ENCODE measurements at regions not wholly inside any gene's neighbourhood (a gene's known extent, or its start where the extent isn't known, plus 50 kb on each side); places are given as distances from the start of the nearest gene placed in this dataset.

DNA sequence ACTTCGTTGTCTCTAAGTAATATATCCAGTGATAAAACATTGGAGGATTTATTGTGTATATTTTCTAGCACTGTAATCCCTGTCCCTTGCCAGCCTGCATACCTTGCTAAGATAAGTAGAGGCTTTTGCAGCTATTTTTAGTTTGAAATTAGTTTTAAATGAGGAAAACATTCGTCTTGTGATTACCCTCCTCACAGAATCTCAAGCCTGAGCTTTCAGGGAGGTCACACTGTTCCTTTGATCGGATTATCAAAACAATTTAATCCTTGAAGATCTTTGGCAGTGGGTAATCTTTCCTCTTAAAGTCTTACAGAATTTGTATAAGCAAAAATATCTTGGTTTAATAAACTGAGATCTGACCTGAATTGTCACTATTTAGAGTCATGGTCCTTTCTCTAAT, 897.0 kb upstream of the CELF2 start:
- intact Hi-C loops (cut with DNase I) = no loop called here
- Histone ChIP-seq H3K27me3 (no peaks in the 10 kb centered on the region), H3K9me3 (no peaks in the 10 kb centered on the region), H3K4me3 (no peak overlapping the region), H3K4me1 (no peaks in the 10 kb centered on the region), H3K36me3 (no peaks in the 10 kb centered on the region), H3K27ac (no peak overlapping the region)
- DNase-seq = no peak
- FAIRE-seq = no peak
- 32 to 49% methylated on average over 3 of the region's 3 CpGs for WGBS, 2 donors
- ATAC-seq = no peak
- TF ChIP-seq, protein P1, sequence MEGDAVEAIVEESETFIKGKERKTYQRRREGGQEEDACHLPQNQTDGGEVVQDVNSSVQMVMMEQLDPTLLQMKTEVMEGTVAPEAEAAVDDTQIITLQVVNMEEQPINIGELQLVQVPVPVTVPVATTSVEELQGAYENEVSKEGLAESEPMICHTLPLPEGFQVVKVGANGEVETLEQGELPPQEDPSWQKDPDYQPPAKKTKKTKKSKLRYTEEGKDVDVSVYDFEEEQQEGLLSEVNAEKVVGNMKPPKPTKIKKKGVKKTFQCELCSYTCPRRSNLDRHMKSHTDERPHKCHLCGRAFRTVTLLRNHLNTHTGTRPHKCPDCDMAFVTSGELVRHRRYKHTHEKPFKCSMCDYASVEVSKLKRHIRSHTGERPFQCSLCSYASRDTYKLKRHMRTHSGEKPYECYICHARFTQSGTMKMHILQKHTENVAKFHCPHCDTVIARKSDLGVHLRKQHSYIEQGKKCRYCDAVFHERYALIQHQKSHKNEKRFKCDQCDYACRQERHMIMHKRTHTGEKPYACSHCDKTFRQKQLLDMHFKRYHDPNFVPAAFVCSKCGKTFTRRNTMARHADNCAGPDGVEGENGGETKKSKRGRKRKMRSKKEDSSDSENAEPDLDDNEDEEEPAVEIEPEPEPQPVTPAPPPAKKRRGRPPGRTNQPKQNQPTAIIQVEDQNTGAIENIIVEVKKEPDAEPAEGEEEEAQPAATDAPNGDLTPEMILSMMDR (IDR thresholded peaks at IDR 0.05) = no peak

DNA sequence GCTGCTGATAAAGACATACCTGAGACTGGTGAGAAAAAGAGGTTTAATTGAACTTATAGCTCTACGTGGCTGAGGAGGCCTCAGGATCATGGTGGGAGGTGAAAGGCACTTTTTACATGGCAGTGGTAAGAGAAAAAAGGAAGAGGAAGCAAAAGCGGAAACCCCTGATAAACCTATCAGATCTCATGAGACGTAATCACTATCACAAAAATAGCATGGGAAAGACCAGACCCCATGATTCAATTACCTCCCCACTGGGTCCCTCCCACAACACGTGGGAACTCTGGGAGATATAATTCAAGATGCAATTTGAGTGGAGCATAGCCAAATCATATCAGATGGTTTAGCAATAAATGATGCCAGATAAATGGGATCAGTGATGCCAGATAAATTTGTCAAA, 892.0 kb upstream of the CELF2 start:
- no peaks in the 10 kb centered on the region for H3K4me1 ChIP-seq
- no peaks in the 10 kb centered on the region for H3K27me3 ChIP-seq
- no peak overlapping the region for H3K27ac ChIP-seq
- intact Hi-C loops (cut with DNase I) = no loop called here
- TF ChIP-seq, protein P1 (IDR thresholded peaks at IDR 0.05) = no peak
- no peak overlapping the region for H3K4me3 ChIP-seq
- DNase-seq = no peak
- no peak for FAIRE-seq
- H3K36me3 ChIP-seq = no peaks in the 10 kb centered on the region
- ATAC-seq = no peak
- H3K9me3 ChIP-seq = no peaks in the 10 kb centered on the region
- 52 to 59% methylated on average over 4 of the region's 4 CpGs for WGBS, 2 donors

DNA sequence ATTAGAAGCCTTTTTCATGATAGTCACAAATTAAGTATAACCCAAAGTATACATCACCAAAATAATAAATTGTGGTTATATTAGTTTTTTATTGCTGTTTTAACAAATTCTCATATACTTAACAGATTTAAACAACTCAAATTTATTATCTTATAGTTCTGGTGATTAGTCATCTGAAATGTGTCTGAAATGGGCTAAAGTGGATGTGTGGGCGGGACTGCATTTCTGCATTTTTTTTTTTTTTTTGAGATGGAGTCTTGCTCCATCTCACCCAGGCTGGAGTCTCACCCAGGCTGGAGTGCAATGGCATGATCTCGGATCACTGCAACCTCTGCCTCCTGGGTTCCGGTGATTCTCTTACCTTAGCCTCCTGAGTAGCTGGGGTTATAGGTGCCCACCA, 891.5 kb upstream of the CELF2 start:
- Histone ChIP-seq H3K4me3 (no peak overlapping the region), H3K9me3 (no peaks in the 10 kb centered on the region), H3K4me1 (no peaks in the 10 kb centered on the region), H3K27me3 (no peaks in the 10 kb centered on the region), H3K36me3 (no peaks in the 10 kb centered on the region), H3K27ac (no peak overlapping the region)
- no peak for ATAC-seq
- WGBS, 2 donors = 76 to 91% methylated on average over 3 of the region's 3 CpGs
- TF ChIP-seq, protein P1 (IDR thresholded peaks at IDR 0.05) = no peak
- no peak for DNase-seq
- intact Hi-C loops (cut with DNase I) = no loop called here
- no peak for FAIRE-seq

DNA sequence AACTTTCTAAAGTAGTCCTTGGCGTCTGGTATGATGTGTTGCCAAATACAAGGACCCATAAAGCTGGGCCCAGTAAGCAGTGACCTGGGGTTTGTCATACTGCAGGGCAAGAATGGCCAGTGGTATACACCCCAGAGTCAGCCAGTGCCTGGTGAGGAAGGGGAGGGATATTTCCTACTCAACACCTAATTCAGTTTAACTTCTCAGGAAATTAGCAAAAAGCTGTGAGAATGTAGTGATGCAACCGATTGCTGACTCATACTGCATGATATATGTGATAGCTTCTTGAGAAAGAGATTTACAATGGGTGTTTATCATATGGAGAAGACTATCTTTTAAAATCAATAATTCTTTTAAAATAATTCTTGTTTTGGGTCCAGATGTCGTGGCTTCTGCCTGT, 889.3 kb upstream of the CELF2 start:
- WGBS, 2 donors = 46 to 49% methylated on average over 3 of the region's 3 CpGs
- Histone ChIP-seq H3K4me1 (no peaks in the 10 kb centered on the region), H3K9me3 (no peaks in the 10 kb centered on the region), H3K27me3 (no peaks in the 10 kb centered on the region), H3K36me3 (no peaks in the 10 kb centered on the region), H3K27ac (no peak overlapping the region), H3K4me3 (no peak overlapping the region)
- no peak for FAIRE-seq
- DNase-seq = no peak
- TF ChIP-seq, protein P1 (IDR thresholded peaks at IDR 0.05) = no peak
- intact Hi-C loops (cut with DNase I) = no loop called here
- no peak for ATAC-seq

DNA sequence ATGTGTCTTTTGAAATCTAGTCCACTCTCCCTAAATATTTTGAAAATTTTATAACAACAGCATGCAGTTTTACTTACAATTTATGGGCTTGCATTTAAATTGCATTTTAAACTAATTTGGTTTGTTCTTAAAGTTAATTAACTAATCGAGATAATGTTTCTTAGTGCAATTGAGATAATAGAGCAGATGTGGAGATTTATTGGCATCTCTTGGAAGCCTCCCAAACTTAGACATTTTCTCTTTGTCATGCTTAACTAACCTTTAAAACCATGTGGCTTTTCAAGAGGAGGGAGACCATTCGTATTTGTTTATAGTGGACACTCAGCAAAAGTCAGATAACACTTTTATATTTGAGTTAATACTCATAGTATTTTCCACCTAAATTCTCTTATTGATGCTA, 887.0 kb upstream of the CELF2 start:
- ATAC-seq = no peak
- no peak for FAIRE-seq
- Histone ChIP-seq H3K4me3 (no peak overlapping the region), H3K27me3 (no peaks in the 10 kb centered on the region), H3K36me3 (no peaks in the 10 kb centered on the region), H3K4me1 (no peaks in the 10 kb centered on the region), H3K27ac (no peak overlapping the region), H3K9me3 (no peaks in the 10 kb centered on the region)
- 44 to 47% methylated on average over 2 of the region's 2 CpGs for WGBS, 2 donors
- TF ChIP-seq, protein P1 (IDR thresholded peaks at IDR 0.05) = no peak
- intact Hi-C loops (cut with DNase I) = no loop called here
- DNase-seq = no peak
